ENCODE measurements at regions not wholly inside any gene's neighbourhood (a gene's known extent, or its start where the extent isn't known, plus 50 kb on each side); places are given as distances from the start of the nearest gene placed in this dataset.

DNA sequence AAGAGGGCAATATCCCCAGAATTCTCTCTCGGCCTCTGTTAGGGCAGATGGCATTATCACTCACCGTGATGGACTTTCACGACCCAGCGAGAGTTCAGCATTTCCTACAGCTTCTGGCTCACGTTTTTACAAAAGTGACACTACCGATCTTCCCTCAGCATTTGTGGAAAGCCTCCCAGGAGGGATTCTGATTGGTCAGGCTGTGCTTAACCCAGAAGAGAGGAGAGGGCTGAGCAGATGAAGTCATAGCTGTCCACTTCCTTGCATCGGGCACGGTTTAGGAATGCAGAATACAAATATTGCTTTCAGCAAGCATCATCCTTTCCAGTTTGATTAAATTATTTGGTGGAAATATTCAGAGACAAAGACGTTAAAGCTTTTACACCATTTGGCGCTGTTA, 277.4 kb upstream of the MSX2 start:
- TF ChIP-seq CTCF (IDR thresholded peaks at IDR 0.05; ENCODE audit: poor library complexity) (no peak), EZH2 (IDR thresholded peaks at IDR 0.05; ENCODE audit: borderline replicate concordance) (no peak), EZH2phosphoT487 (IDR thresholded peaks at IDR 0.05; ENCODE audit: low read depth, severe bottlenecking, unreplicated experiment) (no peak)
